ENCODE measurements at regions not wholly inside any gene's neighbourhood (a gene's known extent, or its start where the extent isn't known, plus 50 kb on each side); places are given as distances from the start of the nearest gene placed in this dataset.

DNA sequence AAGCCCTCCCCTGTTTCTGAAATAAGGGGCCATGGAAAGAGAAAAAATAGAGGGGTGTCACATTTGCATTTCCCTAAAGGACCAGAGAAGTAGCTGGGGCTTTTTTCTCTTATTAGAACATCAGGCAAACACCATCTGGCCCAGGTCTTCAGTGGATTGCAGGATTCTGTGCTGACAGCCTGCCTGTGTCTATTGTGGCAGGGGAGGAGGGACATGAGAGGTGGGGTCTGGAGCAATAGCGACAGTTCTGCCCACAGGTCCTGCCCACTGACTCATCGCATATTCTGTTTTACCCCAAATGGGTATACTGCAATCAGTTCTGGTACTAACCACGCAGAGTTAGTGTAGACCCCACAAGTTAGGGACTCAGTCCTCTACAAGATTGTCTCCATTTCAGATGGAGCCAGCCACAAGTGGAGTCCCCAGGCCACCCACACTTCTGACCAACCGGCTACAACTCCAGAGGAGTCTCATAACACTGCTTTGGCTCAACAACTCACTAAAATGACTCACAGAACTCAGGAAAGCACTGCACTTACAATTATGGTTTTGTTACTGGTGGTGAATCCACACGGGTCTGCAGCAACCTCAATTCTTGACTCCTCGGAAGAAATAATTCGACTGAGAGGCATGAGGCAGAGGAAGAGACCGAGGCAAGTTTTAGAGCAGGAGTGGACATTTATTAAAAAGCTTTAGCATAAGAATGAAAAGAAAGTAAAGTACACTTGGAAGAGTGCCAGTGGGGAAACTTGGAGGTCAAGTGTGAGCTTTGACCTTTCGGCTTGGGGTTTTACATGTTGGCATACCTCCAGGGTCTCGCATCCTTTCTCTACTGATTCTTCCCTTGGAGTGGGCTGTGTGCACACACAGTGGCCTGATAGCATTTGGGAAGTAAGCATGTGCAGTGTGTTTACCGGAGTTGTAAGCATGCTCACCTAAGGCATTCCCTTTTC is 146.4 kb upstream of the SPATS2L start:
- Histone ChIP-seq H4K20me1 (ENCODE audit: low read length) (no peaks in the 10 kb centered on the region), H3K4me2 (ENCODE audit: low read length) (no peak overlapping the region), H2AFZ (ENCODE audit: low read length) (no peak overlapping the region), H3K9me2 (replicated peaks; ENCODE audit: low read length) (no peaks in the 10 kb centered on the region), H3K4me1 (ENCODE audit: insufficient read depth, low read length) (no peaks in the 10 kb centered on the region), H3K79me2 (ENCODE audit: low read length) (no peaks in the 10 kb centered on the region), H3K27ac (ENCODE audit: low read length) (no peak overlapping the region), H3F3A (ENCODE audit: low read length, unreplicated experiment) (no peaks in the 10 kb centered on the region), H3K36me3 (ENCODE audit: low read depth, low read length) (no peaks in the 10 kb centered on the region), H3K27me3 (ENCODE audit: low read length) (no peaks in the 10 kb centered on the region), H3K4me3 (ENCODE audit: low read length) (no peak overlapping the region), H3K9me3 (ENCODE audit: low read length) (no peaks in the 10 kb centered on the region), H3K9ac (ENCODE audit: low read length) (no peak overlapping the region)
- BruUV-seq (replicated peaks): no TSS peak
- intact Hi-C loops (cut with micrococcal nuclease): no loop called here
- ATAC-seq (no peak; the same call in 1 of the 2 replicates), DNase-seq (peak; percentile 24)
- TF ChIP-seq EZH2phosphoT487 (IDR thresholded peaks at IDR 0.05; ENCODE audit: borderline replicate concordance, low read length) (no peak), CTCF (conservative IDR thresholded peaks at IDR 0.05; ENCODE audit: low read depth, low read length) (no peak), EZH2 (IDR thresholded peaks at IDR 0.05; ENCODE audit: low read length, unreplicated experiment) (no peak)
- ChIA-PET CTCF (no interaction called here), POLR2A (ENCODE audit: unreplicated experiment) (no interaction called here)

GRCh38 chr2:200161458-200161857 is 145.0 kb upstream of the SPATS2L start:
- no peaks in the 10 kb centered on the region for H3K9me2 ChIP-seq (replicated peaks; ENCODE audit: low read length)
- TF ChIP-seq EZH2phosphoT487 (IDR thresholded peaks at IDR 0.05; ENCODE audit: borderline replicate concordance, low read length) (no peak), EZH2 (IDR thresholded peaks at IDR 0.05; ENCODE audit: low read length, unreplicated experiment) (no peak), CTCF (conservative IDR thresholded peaks at IDR 0.05; ENCODE audit: low read depth, low read length) (no peak)
- no peak overlapping the region for H3K4me3 ChIP-seq (ENCODE audit: low read length)
- no peaks in the 10 kb centered on the region for H3K79me2 ChIP-seq (ENCODE audit: low read length)
- CTCF ChIA-PET: no interaction called here
- no peak overlapping the region for H3K4me2 ChIP-seq (ENCODE audit: low read length)
- BruUV-seq (replicated peaks): no TSS peak
- no peaks in the 10 kb centered on the region for H3F3A ChIP-seq (ENCODE audit: low read length, unreplicated experiment)
- H2AFZ ChIP-seq (ENCODE audit: low read length): no peak overlapping the region
- H3K36me3 ChIP-seq (ENCODE audit: low read depth, low read length): no peaks in the 10 kb centered on the region
- POLR2A ChIA-PET (ENCODE audit: unreplicated experiment): no interaction called here
- ATAC-seq: no peak
- no peaks in the 10 kb centered on the region for H3K27me3 ChIP-seq (ENCODE audit: low read length)
- no peak for DNase-seq
- intact Hi-C loops (cut with micrococcal nuclease): no loop called here
- no peak overlapping the region for H3K9ac ChIP-seq (ENCODE audit: low read length)
- no peaks in the 10 kb centered on the region for H4K20me1 ChIP-seq (ENCODE audit: low read length)
- H3K9me3 ChIP-seq (ENCODE audit: low read length): no peaks in the 10 kb centered on the region
- no peak overlapping the region for H3K27ac ChIP-seq (ENCODE audit: low read length)
- H3K4me1 ChIP-seq (ENCODE audit: insufficient read depth, low read length): no peaks in the 10 kb centered on the region

DNA sequence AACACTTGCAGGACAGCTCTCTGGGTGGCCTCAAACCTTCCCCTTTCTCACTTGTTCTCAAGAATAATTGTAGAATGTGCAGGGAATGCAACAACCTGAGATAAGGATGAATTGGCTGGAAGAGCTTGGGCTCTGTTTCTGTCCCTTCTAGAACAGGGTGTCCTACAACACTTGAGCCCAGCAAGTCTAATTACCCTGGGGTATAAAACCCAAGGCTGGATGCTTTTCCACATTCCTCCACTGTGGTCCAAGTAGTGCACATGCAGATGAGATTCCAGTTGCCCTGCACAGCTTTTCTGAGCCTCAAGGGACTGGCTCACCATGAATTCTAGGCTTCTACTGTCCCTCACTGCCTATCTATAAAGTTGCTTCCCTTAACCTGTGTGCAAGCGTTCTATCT is 140.8 kb upstream of the SPATS2L start:
- H3K9me2 ChIP-seq (replicated peaks; ENCODE audit: low read length): no peaks in the 10 kb centered on the region
- no peak overlapping the region for H3K4me2 ChIP-seq (ENCODE audit: low read length)
- H4K20me1 ChIP-seq (ENCODE audit: low read length): no peaks in the 10 kb centered on the region
- H3K4me3 ChIP-seq (ENCODE audit: low read length): no peak overlapping the region
- no peaks in the 10 kb centered on the region for H3K9me3 ChIP-seq (ENCODE audit: low read length)
- POLR2A ChIA-PET (ENCODE audit: unreplicated experiment): no interaction called here
- no peaks in the 10 kb centered on the region for H3K79me2 ChIP-seq (ENCODE audit: low read length)
- intact Hi-C loops (cut with micrococcal nuclease): no loop called here
- TF ChIP-seq CTCF (conservative IDR thresholded peaks at IDR 0.05; ENCODE audit: low read depth, low read length): no peak
- no peak overlapping the region for H2AFZ ChIP-seq (ENCODE audit: low read length)
- no peaks in the 10 kb centered on the region for H3K4me1 ChIP-seq (ENCODE audit: insufficient read depth, low read length)
- H3K36me3 ChIP-seq (ENCODE audit: low read depth, low read length): no peaks in the 10 kb centered on the region
- CTCF ChIA-PET: no interaction called here
- no peak overlapping the region for H3K27ac ChIP-seq (ENCODE audit: low read length)
- BruUV-seq (replicated peaks): no TSS peak
- ATAC-seq: no peak
- no peaks in the 10 kb centered on the region for H3F3A ChIP-seq (ENCODE audit: low read length, unreplicated experiment)
- H3K27me3 ChIP-seq (ENCODE audit: low read length): no peaks in the 10 kb centered on the region
- no peak for DNase-seq
- no peak overlapping the region for H3K9ac ChIP-seq (ENCODE audit: low read length)
